HG02973 (cell line): ENCODE measurements at regions not wholly inside any gene's neighbourhood (a gene's known extent, or its start where the extent isn't known, plus 50 kb on each side); places are given as distances from the start of the nearest gene placed in this dataset.
"Not testable (repeated sequence)": the region's sequence is repeated elsewhere in the genome, so short reads cannot be mapped to it uniquely, and the experiment has no call there.

Experiments used
- ATAC-seq: cut with Tn5 transposase; IDR thresholded peaks from one replicate; pipeline ENCODE4 v1.9.1; 2021; ENCODE audit warnings: moderate library complexity; ENCODE audit not compliant: unreplicated experiment

DNA sequence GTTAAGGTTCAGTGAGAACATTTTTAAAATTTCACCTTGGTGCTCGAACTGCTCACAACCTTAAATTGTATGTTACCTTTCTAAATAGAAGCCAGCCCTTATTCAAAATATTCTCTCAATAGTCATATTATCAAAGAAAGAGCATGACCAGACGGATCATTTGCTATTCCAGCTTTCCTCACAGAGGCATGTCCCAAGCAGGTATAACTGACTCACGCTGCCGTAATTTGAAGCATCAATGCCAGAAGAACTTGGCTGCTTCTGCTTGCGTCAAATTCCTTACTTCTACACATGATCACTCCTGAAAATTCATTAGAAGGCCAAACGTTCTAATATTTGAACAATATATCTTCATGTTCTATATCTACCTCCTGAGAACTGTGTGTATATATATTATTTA, 69.5 kb upstream of the VGLL4 start:
- no peak for ATAC-seq

DNA sequence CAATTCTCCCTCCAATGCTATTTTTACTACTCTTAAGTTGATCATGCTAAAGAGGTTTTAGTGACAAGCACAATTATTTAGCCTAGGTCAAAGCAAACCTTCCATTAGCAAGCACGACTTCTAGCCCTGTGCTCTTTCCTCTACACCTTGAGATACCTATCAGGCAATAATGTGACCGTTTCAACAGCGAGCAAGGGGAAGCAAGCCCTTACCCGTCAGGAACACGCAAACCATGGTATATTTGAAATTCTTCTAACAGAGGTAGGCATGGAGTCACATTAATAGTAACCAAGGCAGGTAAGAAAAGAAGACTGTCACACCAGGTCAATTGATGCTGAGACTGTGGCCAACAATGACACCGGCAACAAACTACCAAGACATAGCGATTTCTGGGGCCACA, 68.9 kb upstream of the VGLL4 start:
- no peak for ATAC-seq

DNA sequence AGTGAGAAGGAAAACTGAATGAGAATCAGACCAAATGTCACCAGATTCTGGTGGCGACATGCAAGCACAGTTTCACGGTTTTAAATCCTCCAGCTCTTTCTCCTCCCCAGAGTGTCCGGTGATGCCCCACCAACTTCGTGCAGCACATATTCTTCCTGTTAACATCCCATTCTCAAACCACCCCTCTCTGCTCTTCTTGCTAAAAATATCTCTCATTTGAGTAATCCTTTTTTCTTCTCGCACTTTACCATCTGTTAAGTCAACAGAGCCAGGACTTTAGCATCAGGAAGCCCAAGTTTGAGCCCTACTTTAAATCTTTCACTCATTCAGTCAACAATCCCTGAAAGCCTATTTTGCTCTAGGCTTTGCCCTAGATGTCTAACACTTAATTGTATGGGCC, 68.2 kb upstream of the VGLL4 start:
- ATAC-seq, result no peak

DNA sequence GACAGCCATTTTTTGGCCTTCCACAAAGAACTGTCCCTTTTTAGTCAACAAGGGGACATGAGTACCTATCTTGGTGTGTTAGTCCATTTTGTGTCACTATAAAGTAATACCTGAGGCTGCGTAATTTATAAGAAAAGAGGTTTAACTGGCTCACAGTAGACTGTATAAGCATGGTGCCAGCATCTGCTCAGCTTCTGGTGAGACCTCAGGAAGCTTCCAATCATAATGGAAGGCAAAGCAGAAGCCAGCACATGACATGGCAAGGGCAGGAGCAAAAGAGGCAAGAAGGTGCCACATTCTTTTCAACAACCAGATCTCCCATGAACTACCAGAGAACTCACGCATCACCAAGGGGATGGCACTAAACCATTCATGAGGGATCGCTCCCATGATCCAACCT, 66.1 kb upstream of the VGLL4 start:
- no peak for ATAC-seq

DNA sequence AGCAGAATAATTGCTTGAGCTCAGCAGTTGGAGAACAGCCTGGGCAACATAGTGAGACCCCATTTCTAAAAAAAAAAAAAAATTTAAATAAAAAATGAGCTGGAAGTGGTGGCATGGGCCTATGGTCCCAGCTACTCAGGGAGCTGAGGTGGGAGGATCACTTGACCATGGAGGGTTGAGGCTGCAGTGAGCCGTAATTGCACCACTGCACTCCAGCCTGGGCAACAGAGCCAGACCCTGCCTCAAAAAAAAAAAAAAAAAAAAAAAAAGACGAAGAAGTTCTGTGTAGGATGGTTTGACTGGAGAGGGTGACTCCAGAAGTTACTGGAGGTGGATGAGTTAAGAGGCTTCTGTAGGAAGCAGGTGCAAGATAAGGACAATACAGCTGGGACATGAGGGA, 63.4 kb upstream of the VGLL4 start:
- ATAC-seq, result not testable (repeated sequence)

DNA sequence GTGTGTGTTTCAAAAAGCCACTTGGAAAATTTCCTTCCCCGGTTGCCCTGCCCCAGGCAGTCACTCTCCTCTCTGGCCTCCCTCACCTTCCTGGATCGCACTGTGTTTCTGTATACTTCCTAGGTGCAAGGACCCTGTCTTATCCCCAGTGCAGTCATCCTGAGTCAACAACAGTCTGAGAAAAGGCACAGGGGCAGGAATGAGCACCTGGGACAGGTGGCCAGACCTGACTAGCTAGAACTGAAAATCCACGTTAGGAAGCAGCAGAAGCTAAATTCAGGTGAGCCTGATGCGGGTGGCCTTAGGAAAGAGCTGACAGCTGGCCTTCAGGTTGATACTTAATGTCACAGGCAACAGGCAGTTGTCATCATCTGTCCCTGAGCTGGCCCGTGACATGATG, 62.9 kb upstream of the VGLL4 start:
- ATAC-seq, result no peak

DNA sequence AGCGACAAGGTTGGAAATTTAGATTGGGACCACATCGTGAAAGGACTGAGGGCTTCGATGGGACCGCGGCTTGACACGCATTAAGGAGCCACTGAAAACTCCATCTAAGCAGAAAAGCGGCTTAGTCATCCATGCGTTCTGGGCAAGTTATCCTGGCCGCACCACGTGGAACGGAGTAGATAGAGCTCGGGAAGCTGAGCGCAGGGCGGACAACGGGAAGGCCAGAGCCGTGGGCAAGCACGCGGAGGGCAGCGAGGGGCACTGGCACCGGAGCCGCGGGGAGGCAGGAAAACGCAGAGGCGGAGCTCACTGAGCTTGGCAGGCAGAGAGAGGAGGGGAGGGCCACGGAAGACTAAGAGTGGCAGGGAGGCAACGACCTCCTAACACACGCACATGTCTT, 61.3 kb upstream of the VGLL4 start:
- no peak for ATAC-seq

DNA sequence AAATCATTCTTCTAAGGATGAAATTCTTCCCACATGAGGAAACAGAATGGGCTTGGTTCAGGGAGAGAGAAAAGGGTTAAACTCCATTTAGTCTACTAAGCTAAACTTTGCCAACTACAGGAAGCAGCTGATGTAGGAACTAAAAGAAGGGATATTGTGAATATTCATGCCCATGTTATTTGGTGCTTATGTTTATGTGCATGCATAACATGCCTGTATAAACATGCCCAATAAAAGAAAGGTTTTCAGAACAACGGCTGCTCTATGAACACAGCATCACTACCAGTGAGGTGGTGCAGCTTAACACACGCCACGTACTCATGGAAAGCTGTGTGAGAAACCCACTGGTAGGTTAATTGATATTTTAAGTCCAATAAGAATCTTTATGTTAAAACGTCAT, 59.4 kb upstream of the VGLL4 start:
- ATAC-seq, result no peak

DNA sequence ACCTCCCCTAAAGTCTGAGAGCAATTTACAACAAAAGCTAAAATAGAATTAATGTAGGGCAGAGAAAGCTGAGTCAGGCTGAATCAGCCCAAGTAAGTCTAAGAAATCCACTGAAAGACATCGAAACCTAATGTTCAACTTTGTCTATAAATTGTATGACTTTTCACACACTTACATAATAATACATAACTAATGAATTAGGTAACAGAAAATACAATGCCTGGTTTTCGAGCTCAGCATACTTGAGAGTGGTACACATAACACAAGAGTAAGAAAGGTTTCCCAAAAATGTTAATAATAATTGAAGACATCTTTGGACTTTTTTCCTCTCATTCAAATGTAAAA, 55.3 kb upstream of the VGLL4 start:
- ATAC-seq, result no peak

DNA sequence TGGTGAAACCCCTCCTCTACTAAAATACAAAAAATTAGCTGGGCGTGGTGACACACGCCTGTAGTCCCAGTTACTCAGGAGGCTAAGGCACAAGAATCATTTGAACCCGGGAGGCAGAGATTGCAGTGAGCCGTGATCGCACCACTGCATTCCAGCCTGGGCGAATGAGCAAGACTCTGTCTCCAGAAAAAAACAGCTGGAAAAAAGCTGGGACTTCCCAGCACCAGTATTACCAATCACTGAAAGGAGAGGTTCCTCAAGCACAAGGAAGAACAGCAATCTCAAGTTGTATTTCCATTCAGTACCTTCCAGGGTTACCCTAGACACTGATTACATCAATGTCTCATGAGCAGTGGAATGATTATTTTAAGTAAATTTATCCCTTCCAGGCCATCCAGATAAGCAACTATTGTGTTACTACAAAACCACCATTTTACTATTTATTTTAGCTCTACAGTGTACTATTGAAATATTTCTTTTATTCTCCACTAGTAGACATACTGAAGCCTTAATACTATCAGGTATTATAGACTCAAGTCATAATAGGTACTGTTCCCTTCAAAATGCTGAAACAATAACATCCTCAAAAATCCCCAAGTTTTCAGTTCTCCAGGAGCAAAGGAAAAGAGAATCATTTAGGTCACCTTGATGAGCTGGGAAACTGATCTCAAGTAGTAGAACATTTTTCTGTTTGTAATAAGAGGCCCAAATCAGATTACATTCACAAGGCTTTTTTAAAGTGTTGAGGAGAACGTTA, 54.8 kb upstream of the VGLL4 start:
- ATAC-seq, result no peak

DNA sequence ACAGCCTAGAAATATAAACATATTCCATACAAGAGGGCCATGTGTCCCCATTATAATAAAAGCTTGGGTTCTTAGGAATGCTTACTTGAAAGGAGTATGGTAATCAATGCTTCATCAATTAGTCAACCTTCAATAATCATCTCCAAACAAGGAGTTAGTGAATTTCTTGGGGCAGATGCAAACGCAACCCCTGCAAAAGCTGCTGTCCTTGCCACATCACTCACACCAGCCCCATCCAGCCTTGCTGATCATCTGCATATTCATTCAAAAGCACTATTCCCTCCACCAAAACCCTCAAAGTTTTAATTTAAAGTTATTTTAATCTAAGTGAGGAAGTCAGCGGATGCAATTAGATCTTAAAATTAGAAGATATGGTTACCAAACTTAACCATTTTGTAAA, 54.0 kb upstream of the VGLL4 start:
- ATAC-seq, result no peak

DNA sequence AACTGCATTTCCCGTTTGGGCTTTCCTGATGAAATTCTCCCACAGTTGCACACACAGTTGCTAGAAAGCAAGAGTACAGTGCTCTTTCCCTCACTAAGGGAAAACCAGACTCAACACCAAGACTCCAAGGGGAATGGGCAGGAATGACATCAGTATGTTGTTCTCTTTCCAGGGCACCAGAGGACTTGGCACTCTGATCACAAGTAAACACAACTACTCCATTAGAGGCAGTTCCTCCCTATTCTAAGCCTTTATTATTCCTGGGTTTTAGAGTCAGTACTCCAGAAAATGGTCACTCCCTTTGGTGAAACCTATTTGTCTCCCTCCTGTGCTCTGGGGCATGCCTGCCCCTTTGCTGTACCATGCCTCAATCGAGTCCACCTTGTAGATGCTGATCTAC, 52.3 kb upstream of the VGLL4 start:
- ATAC-seq, result no peak
